ENCODE measurements at regions not wholly inside any gene's neighbourhood (a gene's known extent, or its start where the extent isn't known, plus 50 kb on each side); places are given as distances from the start of the nearest gene placed in this dataset.
"Not testable (repeated sequence)": the region's sequence is repeated elsewhere in the genome, so short reads cannot be mapped to it uniquely, and the experiment has no call there.

DNA sequence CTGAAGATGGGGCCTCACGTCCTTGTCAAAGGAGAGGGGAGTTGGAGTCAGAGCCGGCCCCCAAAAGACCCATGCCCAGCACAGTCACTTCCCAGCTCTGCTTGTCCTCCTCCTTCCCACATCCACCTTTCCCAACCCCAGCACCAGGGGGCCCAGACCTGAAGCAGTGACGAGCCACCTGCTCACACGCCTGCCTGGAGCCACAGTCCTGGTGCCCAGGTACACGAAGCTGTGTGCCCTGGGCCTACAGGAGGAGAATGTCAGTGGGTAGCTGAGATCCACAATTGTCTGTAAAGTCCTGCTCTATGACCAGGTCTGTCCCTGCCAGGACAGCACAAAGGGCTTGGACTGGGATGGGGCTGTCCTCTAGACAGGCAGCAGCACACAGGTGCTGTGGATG lies 126.8 kb upstream of the PZP start:
- no peak for DNase-seq

DNA sequence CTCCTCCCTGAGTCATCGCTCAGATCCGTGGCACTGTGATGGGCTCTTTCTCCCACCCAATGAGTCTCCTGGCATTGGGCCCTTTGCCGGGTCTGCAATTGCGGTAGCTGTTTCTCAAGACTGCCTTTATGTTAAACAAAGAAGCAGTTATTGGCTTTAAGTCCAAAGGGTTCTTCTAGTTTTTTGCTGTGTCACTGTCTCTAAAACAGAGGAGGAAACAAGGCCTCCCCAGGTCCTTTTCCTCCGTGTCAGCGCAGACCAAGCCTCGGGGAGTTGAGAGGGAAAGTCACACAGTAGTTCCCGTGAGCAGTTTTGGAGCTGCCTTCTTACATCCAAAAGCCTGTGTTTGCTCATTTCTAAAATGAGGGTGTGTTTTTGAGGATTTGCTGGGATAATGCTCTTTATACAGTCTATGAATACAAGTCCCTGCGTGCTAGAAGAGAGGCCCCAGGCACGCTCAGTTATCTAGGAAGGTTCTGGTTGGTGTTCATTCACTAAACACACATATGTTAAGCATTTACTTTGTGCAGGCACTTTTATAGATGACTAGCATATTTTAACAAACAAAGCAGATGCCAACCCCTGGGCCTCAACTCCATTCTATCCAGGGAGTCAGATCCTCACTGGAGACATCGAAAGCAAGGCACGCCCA lies 126.0 kb upstream of the PZP start:
- no peak for DNase-seq

DNA sequence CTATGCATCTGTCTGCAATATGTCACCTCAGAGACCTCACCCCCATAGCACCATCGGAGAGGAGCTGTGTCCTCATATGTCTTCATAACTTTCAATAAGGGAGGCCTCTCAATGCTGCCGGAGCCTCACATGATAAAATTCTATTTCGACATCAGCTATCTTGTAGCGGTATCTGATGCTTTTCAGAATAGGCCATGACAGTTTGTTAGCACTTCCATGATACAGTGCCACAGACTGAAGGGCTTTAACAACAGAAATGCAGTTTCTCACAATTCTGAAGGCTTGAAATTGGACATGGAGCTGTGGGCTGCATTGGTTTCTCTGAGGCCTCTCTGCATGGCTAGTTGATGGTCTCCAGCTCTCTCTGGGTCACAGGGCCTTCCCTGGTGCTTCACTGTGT lies 125.0 kb upstream of the PZP start:
- no peak for DNase-seq

DNA sequence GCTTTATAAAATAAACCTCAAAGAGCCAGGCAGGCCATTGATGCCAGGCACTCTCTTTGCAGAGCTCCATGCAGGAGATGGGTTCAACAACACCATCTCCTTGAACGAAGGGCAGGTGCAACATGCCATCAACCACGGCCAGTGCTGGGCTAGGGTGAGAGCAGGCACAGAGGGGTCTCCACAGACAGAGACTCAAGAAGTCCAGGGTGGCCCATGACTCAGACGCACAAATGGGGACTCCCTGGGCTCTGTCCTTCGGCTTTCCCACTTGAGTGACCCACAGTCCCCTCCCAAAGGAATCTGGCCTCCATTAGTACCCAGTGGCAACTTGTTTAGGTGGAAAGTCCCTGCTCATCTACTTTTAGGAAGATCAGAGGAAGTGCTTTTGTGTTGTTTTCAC lies 124.4 kb upstream of the PZP start:
- no peak for DNase-seq

DNA sequence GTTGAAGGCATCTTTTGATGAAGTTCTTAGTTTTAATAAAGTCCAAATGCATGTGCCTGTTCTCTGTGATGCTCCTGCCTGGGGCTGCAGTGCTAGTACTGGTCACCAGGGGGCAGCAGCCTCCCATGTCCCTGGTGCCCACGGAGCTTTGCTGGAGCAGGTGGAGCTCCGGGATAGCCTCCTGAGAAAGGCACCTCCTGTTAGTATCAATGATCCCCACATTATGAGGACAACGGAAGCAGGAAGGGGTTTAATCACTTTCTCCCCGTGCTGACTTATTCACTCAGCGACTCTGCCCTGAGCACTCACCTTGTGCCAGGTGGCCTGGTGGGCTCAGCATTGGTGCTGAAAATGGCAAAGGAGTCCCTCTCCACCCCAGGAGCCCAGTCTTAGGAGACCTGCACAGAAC lies 123.0 kb upstream of the PZP start:
- peak; percentile 46 for DNase-seq

DNA sequence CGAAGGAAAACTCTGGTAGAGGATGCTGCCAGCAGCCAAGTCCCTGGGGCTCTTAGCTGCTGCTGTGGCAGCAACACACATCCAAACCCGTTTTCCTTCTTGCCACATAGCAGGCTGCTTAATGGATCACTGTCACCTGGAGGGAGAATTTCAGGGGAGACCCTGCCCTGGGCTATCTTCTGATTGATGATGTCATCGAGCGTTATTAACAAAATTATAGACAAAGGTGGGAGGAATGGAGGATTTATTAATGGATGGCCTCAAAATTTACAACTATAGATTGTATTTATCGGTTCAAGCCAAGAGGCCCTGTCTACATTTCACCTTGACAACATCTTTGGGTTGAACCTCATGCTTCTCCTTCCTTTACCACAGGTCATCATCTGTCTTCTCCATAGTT lies 120.8 kb upstream of the PZP start:
- DNase-seq: no peak

DNA sequence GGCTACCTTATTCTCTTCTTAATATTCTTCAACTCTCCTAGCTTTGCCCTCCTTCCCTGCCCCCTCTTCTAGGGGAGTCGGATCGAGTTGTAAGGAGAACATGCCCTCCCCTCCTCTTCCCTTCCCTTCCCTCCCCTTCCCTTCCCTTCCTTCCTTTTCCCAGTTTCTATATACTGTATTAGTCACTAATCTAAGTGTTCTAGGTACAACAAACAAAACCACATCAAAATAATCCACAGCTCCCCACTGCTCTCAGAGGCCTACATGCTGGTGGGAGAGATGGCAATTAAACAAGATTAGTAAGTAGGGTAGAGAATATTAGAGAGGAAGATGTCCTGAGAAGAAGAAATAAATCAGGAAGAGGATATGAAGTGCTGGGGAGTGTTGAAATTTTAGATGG lies 119.9 kb upstream of the PZP start:
- DNase-seq: no peak

DNA sequence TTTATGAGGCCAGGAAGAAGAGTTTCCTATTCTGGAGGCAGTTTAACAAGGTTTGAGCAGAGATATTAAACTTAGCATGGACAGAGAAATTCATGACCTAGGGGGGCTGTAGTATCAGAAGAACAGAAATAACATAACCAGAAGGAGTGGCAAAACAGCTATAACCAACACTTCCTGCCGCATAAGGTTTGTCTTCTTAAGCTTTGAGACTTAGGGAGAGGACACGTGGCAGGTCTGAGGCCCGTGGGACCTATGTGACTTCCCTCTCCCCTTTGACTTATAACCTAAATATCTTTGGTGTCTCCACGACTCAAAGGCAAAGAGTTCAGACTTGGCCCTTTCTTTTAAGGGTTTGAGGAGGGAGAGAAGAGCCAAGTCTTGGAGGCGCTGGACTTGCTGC lies 119.1 kb upstream of the PZP start:
- no peak for DNase-seq

DNA sequence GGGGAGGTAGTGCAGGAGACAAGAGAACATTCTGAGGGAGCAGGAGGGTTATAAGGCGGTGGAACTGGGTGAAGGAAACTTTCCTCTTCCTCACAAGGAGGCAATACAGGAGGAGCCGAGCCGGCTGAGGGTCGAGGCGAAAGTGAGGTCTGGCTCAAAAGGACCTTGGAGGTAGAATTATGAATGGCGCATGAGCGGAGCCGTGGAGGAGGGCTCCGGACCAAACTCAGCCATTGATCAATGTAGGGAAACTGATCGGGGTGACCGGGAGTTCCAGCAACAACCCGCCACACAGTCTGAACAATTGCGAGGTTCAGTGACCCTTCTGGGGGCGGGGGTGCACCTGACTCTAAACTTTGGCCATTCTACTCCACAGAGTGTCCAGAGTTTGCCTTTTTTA lies 118.7 kb upstream of the PZP start:
- not testable (repeated sequence) for DNase-seq

DNA sequence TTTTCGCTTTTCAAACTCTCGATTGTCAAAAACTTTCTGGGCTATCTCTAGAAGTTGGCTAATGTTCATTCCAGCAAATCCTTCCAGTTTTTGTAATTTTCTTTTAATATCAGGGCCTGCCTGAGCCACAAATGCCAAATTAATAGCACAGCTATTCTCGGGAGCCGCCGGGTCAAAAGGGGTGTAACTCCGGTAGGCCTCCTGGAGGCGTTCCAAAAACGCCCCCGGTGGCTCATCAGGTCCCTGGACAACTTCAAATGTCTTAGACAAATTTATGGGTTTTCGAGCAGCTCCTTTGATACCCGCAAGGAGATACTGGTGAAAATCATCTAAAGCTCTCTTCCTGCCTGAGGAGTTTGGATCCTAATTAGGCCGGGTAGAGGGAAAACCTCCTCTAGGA lies 117.9 kb upstream of the PZP start:
- DNase-seq: no peak

DNA sequence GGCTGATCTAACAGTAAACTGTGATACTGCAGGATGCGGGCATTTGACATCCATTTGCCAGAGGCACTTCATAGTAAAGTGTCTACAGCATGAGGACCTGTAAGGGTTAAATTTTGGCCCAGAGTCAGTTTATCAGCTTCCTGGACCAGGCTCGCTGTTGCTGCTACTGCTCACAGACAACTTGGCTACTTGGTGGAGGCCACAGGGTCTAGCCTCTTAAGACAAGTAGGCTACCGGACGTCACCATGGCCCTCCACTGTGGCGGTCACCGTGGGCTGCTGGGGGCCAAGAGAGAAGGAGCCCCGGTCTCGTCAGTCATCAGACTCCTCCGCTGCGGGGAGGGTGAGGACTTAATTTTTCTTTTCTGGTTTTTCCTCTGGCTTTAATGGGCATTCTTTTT lies 117.3 kb upstream of the PZP start:
- DNase-seq: no peak

DNA sequence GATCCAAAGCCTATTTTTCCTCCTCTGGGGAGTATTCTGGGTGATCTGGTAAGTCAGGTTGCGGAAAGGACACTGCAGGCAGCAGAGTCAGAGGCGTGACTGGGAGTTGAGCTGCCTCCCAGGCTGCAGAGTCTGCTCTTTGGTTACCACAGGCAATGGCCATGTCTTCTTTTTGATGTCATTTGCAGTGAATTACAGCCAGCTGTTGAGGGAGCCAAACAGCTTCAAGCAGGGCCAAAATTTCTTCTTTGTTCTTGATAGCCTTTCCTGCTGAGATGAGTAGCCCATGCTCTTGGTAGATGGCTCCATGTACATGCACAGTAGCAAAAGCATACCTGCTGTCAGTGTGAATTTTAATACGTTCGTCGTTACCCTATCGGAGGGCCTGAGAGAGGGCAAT lies 116.6 kb upstream of the PZP start:
- DNase-seq: no peak

DNA sequence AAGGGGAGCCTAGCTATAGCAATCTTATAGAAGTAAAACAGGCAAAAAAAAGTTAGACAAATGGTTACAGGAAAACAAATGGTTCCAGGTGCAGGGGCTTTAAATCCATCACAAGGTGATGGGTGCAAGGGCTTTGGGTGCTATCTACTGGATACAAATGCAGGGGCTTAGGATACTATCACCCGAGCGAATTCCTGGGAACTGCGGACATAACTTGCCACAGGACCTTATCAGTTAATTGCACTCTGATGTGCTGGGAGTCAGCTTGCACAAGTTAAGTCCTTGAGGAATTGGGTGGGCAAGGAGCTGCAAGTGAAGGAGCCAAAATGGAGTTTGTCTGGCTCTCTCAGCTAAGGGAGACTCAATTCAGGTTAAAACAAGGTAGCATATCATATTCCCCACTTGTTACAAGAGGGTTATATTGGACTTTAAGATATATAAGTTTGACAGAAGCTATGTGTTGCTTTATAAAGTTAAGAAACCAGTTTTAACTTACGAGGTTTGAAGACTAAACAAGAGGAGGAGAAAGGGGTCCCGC lies 115.0 kb upstream of the PZP start:
- no peak for DNase-seq

DNA sequence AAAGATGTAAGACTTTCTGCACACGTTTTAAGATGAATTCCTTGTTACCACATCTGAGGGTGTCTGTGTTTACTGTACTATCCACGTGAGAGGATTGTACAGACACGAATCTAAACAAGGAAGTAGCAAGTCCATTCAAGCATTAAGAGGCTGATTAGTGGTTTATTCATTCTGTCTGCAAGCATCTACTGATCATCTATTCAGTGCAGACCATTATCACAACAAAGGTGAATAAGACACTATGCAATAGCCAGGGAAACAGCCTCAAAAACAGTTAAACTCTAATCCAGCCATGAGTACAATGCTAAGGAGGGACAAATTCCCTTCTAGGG lies 111.6 kb upstream of the PZP start:
- no peak for DNase-seq

DNA sequence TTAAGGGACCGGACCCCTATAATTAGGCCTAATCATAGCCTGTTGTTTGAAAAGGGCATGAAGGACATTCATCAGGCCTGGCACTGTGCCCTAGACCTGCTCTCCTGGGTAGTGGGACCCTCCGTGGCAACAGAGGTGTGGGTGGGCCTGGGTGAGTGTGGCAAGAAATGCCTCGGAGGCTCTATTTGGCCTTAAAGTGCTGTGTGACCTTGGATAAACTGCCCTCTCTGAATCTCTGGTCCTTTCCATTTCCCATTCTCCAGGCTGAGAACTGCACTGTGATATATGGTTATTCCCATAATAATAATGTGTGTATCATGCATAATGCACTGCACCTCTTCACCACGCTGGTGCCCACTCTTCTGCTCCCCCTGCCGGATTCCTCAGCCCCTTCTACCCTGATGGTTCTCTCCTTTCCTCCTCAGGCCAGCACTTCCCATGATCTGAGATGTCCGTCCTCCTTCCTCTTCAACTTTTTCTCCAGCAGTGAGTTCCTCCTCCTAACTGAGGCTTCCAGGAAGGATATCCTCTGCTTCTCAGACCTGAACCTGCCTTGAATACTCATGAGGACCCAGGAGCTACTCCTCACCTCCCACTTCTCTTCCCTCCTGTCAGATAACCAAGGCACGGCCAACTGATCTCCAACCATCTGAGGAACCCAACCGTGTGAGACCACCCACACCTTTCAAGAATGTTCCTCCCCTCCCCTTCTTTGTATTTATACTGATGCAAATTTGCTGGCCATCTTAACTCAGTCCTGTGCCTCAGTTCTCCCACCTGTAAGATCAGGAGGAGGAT lies 111.0 kb upstream of the PZP start:
- DNase-seq: no peak

DNA sequence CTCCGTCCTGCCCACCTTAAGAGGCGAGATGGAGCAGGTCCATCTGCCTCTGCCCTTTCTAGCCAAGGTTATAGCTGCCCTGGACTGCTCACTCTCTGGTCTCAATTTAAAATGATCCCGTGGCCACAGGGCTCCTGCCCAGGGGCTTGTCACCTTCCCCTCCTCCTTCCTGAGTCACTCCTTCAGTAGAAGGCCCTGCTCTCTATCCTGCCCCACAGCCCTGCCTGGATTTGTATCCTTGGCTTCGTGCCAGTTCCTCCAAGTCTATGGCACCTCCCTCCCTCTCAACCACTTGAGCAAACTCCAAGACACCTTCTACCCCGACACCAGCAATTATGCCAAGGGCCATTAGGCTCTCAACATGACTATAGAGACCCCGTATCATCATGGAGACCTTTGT lies 105.3 kb upstream of the PZP start:
- DNase-seq: not testable (repeated sequence)

DNA sequence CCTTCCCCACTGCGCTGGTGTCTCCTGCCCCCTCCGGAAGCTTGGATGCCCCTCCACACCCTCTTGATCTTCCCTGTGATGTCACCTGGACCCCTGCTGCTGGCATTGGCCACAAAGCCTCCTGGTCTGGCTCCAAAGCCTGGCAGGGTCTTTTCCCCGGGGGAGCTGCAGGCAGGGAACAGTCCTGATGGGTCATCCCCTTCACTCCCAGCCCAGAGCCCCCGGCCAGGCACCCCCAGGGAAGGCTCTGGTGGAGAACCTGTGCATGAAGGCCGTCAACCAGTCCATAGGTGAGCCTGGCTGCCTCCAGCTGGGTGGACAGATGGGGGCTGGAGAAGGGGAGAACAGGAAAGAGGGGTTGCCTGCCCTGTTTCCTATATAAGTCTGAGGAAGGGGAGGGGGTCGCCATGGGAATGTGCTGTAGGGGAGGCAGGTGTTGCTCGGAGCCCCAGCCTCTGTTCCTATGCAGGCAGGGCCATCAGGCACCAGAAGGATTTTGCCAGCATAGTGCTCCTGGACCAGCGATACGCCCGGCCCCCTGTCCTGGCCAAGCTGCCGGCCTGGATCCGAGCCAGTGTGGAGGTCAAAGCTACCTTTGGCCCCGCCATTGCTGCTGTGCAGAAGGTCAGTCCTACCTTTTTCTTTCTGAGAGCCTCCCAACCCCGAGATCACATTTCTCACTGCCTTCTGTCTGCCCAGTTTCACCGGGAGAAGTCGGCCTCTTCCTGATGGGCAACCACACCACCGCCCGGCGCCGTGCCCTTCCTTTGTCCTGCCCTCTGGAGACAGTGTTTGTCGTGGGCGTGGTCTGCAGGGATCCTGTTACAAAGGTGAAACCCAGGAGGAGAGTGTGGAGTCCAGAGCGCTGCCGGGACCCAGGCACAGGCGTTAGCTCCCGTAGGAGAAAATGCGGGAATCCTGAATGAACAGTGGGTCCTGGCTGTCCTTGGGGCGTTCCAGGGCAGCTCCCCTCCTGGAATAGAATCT lies 104.5 kb upstream of the PZP start:
- not testable (repeated sequence) for DNase-seq

DNA sequence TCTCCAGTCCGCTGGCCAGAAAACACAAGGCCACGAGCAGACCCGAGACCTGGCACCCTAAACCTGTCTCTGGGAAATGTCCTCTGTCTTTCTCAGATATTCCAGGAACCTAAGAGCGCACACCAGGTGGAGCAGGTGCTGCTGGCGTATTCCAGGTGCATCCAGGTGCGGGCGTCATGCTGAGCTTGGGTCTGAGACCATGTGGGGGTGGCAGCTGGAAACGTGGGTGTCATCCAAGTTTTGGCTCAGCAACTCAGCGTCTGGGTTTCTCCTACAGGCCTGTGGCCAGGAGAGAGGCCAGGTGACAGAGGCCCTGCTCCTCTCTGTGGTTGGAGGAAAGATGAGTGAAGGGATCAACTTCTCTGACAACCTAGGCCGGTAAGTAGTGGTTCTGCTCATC lies 103.3 kb upstream of the PZP start:
- DNase-seq: not testable (repeated sequence)

DNA sequence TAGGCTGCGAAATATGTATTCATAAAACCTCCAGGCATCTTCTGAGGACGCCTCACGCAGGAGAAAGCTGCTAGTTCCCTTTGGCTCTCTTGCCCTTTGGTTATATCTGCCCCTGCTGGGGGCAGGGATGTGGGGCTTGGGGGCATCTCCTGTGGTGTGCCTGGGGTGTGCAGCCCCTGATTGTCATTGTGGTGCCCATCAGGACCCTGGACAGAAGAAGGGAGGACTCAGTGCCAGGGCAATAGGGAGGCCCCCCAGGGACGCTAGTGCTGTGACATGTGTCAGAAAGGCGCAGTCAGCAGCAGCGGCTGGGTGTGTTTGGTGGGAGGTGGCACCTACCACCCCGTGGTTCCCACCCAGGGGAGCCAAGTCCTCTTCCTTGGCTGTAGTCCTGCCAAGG lies 102.5 kb upstream of the PZP start:
- not testable (repeated sequence) for DNase-seq

DNA sequence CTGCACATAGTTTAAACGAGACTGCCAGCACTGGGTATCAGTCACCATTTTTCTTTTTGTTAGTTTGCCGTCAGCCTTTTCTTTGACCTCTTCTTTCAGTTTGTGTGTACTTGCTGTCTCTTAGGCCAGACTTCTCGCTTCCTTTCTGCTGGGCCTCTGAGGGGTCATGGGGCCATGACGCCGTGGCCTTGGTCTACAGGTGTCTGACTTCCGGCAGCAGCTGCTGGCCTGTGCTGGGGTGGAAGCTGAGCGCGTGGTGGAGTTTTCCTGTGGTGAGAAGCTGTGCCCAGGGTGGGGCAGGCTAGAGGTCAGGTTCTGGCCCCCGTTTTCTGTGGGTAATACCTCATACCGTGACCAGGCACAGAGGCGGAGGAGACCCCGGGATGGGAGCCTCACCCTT lies 101.6 kb upstream of the PZP start:
- not testable (repeated sequence) for DNase-seq

DNA sequence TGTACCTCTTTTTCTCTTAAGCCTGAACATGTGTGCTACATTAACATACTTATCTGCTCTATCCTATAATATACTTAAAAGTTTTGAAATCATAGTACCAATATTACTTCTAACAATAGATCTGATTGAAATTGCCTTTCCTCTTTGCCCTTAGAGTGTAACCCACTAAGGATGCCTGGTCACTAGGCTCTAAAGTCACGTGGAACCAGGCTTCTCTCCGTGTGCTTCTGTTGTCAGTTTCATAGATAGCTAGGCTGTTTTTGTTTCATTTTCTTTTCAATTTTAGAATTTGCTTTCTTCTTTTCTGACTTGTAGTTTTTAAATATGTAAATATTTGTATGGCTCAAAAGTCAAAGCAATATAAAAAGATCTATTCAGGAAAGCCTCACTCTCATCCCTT lies 100.5 kb upstream of the PZP start:
- DNase-seq: not testable (repeated sequence)

DNA sequence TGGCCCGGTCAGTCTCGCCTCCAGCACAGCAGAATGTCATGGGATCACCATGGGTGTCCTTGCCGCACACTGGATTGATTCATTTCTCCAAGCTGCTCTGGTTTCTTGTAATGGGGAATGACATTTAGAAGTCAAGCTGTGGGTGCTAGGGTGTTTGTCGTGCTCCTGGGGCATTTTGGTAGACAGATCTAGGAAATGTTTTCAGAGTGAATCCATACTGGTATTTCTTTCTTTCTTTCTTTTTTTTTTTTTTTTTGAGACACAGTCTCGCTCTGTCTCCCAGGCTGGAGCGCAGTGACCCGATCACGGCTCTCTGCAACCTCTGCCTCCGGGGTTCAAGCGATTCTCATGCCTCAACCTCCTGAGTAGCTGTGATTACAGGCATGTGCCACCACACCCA lies 100.0 kb upstream of the PZP start:
- DNase-seq: not testable (repeated sequence)

DNA sequence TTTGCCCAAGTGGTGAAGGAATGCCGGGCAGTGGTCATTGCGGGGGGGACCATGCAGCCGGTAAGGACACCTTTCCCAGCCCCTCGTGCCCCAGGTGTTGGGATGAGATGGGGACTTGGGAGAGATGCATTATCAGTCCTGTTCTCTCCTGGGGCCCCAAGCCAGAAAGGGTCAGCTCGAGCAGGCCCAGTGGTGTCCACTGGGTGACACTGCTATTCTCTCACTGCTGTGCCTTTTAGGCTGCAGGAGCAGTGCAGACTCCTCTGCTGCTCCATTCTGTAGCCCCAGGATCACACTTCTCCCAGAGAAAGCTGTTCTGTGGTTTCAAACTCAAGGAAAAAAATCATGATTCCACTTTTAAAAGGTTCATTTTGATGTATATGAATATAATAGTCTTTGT lies 99.1 kb upstream of the PZP start:
- DNase-seq: not testable (repeated sequence)

Data from central memory CD4-positive, alpha-beta T cell (primary cell).